ENCODE measurements at regions not wholly inside any gene's neighbourhood (a gene's known extent, or its start where the extent isn't known, plus 50 kb on each side); places are given as distances from the start of the nearest gene placed in this dataset.

- TF ChIP-seq CTCF (IDR thresholded peaks at IDR 0.05), result no peak
- TF ChIP-seq POLR2A (IDR thresholded peaks at IDR 0.05), result no peak
- TF ChIP-seq POLR2AphosphoS5 (IDR thresholded peaks at IDR 0.05), result no peak
- H3K4me1 ChIP-seq (replicated peaks), result no peaks in the 10 kb centered on the region
- intact Hi-C loops (cut with DNase I), result no loop called here
- 53% methylated on average over 3 of the region's 3 CpGs for WGBS
- no peaks in the 10 kb centered on the region for H3K9me3 ChIP-seq
- no peaks in the 10 kb centered on the region for H3K27me3 ChIP-seq (replicated peaks; ENCODE audit: insufficient read depth)
- no peaks in the 10 kb centered on the region for H3K36me3 ChIP-seq
- no peak overlapping the region for H3K27ac ChIP-seq
- DNase-seq (ENCODE audit: low spot score), result no peak
- no peak overlapping the region for H3K4me3 ChIP-seq
These were observed 564.8 kb downstream of the VRK1 start for GRCh38 chr14:97361958-97362357.

GRCh38 chr14:97366400-97366799 lies 569.2 kb downstream of the VRK1 start:
- DNase-seq (ENCODE audit: low spot score), result no peak
- WGBS, result 52% methylated on average over 11 of the region's 11 CpGs

GRCh38 chr14:97367278-97367677 lies 570.1 kb downstream of the VRK1 start:
- Histone ChIP-seq H3K4me1 (replicated peaks) (no peaks in the 10 kb centered on the region), H3K36me3 (no peaks in the 10 kb centered on the region), H3K27me3 (replicated peaks; ENCODE audit: insufficient read depth) (no peaks in the 10 kb centered on the region), H3K4me3 (no peak overlapping the region), H3K9me3 (no peaks in the 10 kb centered on the region), H3K27ac (no peak overlapping the region)
- TF ChIP-seq CTCF (IDR thresholded peaks at IDR 0.05) (no peak), POLR2AphosphoS5 (IDR thresholded peaks at IDR 0.05) (no peak), POLR2A (IDR thresholded peaks at IDR 0.05) (no peak)
- 75% methylated on average over 6 of the region's 6 CpGs for WGBS
- DNase-seq (ENCODE audit: low spot score), result no peak
- intact Hi-C loops (cut with DNase I), result no loop called here

More at GRCh38 chr14:97366400-97366799, 569.2 kb downstream of the VRK1 start:
- no peaks in the 10 kb centered on the region for H3K4me1 ChIP-seq (replicated peaks)
- no peaks in the 10 kb centered on the region for H3K9me3 ChIP-seq
- H3K36me3 ChIP-seq, result no peaks in the 10 kb centered on the region
- intact Hi-C loops (cut with DNase I), result no loop called here
- H3K27me3 ChIP-seq (replicated peaks; ENCODE audit: insufficient read depth), result no peaks in the 10 kb centered on the region
- H3K4me3 ChIP-seq, result no peak overlapping the region
- no peak overlapping the region for H3K27ac ChIP-seq
- TF ChIP-seq CTCF (IDR thresholded peaks at IDR 0.05) (no peak), POLR2AphosphoS5 (IDR thresholded peaks at IDR 0.05) (no peak), POLR2A (IDR thresholded peaks at IDR 0.05) (no peak)

GRCh38 chr14:97368049-97368448 lies 570.9 kb downstream of the VRK1 start:
- TF ChIP-seq POLR2AphosphoS5 (IDR thresholded peaks at IDR 0.05), result no peak
- no peak for TF ChIP-seq CTCF (IDR thresholded peaks at IDR 0.05)
- no peak for TF ChIP-seq POLR2A (IDR thresholded peaks at IDR 0.05)
- no peak for DNase-seq (ENCODE audit: low spot score)
- intact Hi-C loops (cut with DNase I), result no loop called here
- no peaks in the 10 kb centered on the region for H3K27me3 ChIP-seq (replicated peaks; ENCODE audit: insufficient read depth)
- no peaks in the 10 kb centered on the region for H3K4me1 ChIP-seq (replicated peaks)
- no peak overlapping the region for H3K27ac ChIP-seq
- no peak overlapping the region for H3K4me3 ChIP-seq
- WGBS, result 59% methylated on average over 7 of the region's 7 CpGs
- no peaks in the 10 kb centered on the region for H3K9me3 ChIP-seq
- H3K36me3 ChIP-seq, result no peaks in the 10 kb centered on the region

GRCh38 chr14:97368900-97369564 lies 571.9 kb downstream of the VRK1 start:
- intact Hi-C loops (cut with DNase I), result no loop called here
- Histone ChIP-seq H3K4me3 (no peak overlapping the region), H3K36me3 (no peaks in the 10 kb centered on the region), H3K27me3 (replicated peaks; ENCODE audit: insufficient read depth) (no peaks in the 10 kb centered on the region), H3K9me3 (no peaks in the 10 kb centered on the region), H3K27ac (no peak overlapping the region), H3K4me1 (replicated peaks) (no peaks in the 10 kb centered on the region)
- TF ChIP-seq POLR2AphosphoS5 (IDR thresholded peaks at IDR 0.05), result no peak
- no peak for TF ChIP-seq CTCF (IDR thresholded peaks at IDR 0.05)
- TF ChIP-seq POLR2A (IDR thresholded peaks at IDR 0.05), result no peak
- no peak for DNase-seq (ENCODE audit: low spot score)
- 76% methylated on average over 5 of the region's 5 CpGs for WGBS

Measured in prostate gland (tissue), 2 donors.